ENCODE measurements at regions not wholly inside any gene's neighbourhood (a gene's known extent, or its start where the extent isn't known, plus 50 kb on each side); places are given as distances from the start of the nearest gene placed in this dataset.

DNA sequence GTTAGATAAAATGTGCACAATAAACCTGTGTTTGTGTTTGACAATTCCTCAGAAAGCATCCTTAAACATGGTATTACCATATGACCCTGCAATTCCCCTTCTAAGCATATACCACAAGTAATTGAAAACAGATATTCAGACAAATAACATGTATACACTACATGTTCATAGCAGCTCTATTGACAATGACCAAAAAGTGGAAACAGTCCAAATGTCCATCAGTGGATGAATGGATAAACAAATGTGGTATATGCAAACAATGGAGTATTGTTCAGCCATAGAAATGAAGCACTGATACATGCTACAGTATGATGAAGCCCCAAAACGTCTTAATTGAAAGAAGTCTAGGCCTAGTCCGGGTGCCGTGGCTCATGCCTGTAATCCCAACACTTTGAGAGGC, 280.1 kb downstream of the OTUD1 start:
- ChIA-PET CTCF (no interaction called here), POLR2A (no interaction called here)
- TF ChIP-seq, protein P1, sequence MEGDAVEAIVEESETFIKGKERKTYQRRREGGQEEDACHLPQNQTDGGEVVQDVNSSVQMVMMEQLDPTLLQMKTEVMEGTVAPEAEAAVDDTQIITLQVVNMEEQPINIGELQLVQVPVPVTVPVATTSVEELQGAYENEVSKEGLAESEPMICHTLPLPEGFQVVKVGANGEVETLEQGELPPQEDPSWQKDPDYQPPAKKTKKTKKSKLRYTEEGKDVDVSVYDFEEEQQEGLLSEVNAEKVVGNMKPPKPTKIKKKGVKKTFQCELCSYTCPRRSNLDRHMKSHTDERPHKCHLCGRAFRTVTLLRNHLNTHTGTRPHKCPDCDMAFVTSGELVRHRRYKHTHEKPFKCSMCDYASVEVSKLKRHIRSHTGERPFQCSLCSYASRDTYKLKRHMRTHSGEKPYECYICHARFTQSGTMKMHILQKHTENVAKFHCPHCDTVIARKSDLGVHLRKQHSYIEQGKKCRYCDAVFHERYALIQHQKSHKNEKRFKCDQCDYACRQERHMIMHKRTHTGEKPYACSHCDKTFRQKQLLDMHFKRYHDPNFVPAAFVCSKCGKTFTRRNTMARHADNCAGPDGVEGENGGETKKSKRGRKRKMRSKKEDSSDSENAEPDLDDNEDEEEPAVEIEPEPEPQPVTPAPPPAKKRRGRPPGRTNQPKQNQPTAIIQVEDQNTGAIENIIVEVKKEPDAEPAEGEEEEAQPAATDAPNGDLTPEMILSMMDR (IDR thresholded peaks at IDR 0.05; ENCODE audit: insufficient read depth, low read length, missing control alignments), result no peak
- no peak for DNase-seq (ENCODE audit: low read depth, low spot score)
- no peak overlapping the region for H3K4me3 ChIP-seq (ENCODE audit: low read depth, low read length)

DNA sequence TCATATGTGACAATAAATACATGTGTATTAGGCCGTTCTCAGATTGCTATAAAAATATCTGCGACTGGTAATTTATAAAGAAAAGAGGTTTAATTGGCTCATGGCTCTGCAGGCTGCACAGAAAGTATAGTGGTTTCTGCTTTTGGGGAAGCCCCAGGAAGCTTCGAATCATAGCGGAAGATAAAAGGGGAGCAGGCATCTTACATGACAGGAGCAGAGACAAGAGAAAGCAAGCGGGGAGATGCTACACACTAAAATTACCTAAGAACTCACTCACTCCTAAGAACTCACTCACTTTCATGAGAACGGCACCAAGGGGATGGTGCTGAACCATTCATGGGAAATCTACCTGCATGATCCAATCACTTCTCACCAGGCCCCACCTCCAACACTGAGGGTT, 284.9 kb downstream of the OTUD1 start:
- CTCF ChIA-PET, result no interaction called here
- TF ChIP-seq, protein P1 (IDR thresholded peaks at IDR 0.05; ENCODE audit: insufficient read depth, low read length, missing control alignments), result no peak
- POLR2A ChIA-PET, result no interaction called here
- DNase-seq (ENCODE audit: low read depth, low spot score), result no peak
- no peak overlapping the region for H3K4me3 ChIP-seq (ENCODE audit: low read depth, low read length)

DNA sequence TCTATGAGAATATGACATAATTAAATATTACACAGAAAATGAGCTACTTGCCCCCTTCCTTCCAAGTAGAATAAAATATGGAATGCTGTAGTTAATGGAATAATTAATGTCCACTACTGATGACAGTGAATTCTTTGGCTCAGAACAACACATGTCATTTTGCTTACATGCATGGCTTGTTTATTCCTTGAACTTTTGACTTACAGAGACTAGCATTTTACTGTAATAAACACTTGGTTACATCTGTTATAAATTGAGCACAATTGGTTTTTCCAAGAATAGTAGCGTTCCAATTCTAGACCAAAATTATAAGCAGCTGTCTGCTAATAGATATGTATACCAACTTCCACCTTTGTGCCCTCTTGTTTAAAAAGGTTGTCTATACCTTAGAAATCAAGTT, 286.7 kb downstream of the OTUD1 start:
- no peak for DNase-seq (ENCODE audit: low read depth, low spot score)
- POLR2A ChIA-PET, result no interaction called here
- TF ChIP-seq, protein P1 (IDR thresholded peaks at IDR 0.05; ENCODE audit: insufficient read depth, low read length, missing control alignments), result no peak
- CTCF ChIA-PET, result no interaction called here
- H3K4me3 ChIP-seq (ENCODE audit: low read depth, low read length), result no peak overlapping the region

DNA sequence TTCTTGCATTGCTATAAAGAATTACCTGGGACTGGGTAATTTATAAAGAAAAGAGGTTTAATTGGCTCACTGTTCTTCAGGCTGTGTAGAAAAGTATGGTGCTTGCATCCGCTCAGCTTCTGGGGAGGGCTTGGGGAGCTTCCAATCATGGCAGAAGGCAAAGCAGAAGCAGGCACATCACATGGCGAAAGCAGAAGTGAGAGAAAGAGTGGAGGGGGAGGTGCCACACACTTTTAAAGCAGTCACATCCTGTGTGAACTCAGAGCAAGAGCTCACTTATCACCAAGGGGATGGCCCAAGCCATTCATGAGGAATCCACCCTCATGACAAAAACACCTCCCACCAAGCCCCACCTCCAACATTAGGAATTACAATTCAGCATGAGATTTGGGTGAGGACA, 303.5 kb downstream of the OTUD1 start:
- POLR2A ChIA-PET, result no interaction called here
- CTCF ChIA-PET, result no interaction called here

DNA sequence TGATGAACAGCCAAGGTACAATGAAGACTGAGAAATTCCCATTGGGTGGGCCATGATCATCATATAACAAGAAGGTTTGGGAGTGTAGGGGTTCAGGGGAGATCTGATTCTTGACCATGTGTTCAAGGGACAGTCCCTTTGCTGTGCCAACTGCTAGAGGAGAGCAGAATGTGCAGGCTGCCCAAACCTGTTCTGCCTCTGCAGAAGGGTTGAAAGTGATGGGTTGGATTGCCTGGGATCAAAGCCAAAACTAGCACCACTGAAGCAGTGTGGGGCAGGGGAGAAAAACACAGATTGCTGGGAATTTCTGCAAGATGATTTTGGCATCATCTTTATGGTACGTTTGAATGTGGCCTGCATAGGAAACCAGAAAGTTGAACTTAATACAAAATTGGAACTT, 303.9 kb downstream of the OTUD1 start:
- TF ChIP-seq, protein P1 (IDR thresholded peaks at IDR 0.05; ENCODE audit: insufficient read depth, low read length, missing control alignments), result no peak
- H3K4me3 ChIP-seq (ENCODE audit: low read depth, low read length), result no peak overlapping the region
- ChIA-PET POLR2A (no interaction called here), CTCF (no interaction called here)
- DNase-seq (ENCODE audit: low read depth, low spot score), result no peak

More for the DNA sequence above, 303.5 kb downstream of the OTUD1 start:
- TF ChIP-seq, protein P1 (IDR thresholded peaks at IDR 0.05; ENCODE audit: insufficient read depth, low read length, missing control alignments), result no peak
- DNase-seq (ENCODE audit: low read depth, low spot score), result no peak
- no peak overlapping the region for H3K4me3 ChIP-seq (ENCODE audit: low read depth, low read length)

DNA sequence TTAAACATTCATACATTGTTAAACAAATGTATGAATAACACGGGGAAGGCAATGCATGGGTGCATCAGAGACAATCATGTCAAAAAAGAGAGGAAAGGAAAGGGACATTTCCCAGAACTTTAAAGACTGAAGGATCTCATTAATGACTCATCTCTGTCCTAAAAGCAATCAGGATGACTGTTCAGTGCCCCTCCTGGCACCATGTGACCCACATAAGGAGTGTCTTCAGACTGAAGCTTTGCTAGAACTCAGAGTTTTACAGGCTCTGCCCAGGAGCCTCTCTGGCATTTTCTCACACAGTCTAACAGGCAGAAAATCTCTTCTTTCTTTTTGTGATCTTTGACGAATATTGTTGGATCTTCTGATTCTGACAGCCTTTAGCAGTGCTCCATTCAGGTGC, 315.3 kb downstream of the OTUD1 start:
- ChIA-PET POLR2A (no interaction called here), CTCF (no interaction called here)
- no peak for DNase-seq (ENCODE audit: low read depth, low spot score)
- TF ChIP-seq, protein P1 (IDR thresholded peaks at IDR 0.05; ENCODE audit: insufficient read depth, low read length, missing control alignments), result no peak
- H3K4me3 ChIP-seq (ENCODE audit: low read depth, low read length), result no peak overlapping the region

Measured in AG04449 (cell line).